SIG-M5 (cell line): ENCODE measurements at regions not wholly inside any gene's neighbourhood (a gene's known extent, or its start where the extent isn't known, plus 50 kb on each side); places are given as distances from the start of the nearest gene placed in this dataset.
"Not testable (repeated sequence)": the region's sequence is repeated elsewhere in the genome, so short reads cannot be mapped to it uniquely, and the experiment has no call there.

Experiments
- DNase-seq: peaks from one replicate; lab custom pipeline; 2025; lab: John Stamatoyannopoulos, UW

GRCh38 chr13:89361909-89362308, 1690.7 kb downstream of the SLITRK5 start:
- DNase-seq, result no peak

- DNase-seq, result no peak
These were observed 1692.0 kb downstream of the SLITRK5 start for GRCh38 chr13:89363144-89363543.

- DNase-seq, result no peak
These were observed 1701.0 kb downstream of the SLITRK5 start for GRCh38 chr13:89372193-89372592.

DNA sequence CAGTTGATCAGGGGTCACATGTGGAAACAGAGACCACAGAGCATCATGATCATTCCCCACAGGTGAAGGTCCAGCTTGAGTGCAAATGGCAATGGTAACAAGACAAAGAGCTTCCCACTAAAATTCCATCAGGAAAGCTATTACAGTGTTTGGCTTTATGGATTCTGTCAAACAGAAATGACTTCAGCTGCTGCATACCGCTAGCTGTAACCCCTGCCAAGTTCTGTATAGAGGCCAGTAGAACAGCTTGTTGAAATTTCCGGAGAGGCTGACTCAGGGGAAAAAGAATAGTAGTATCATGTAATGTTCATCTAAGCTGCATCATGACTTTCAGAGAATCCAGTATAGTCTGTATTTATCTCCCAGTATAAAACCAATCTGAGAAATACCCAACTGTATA, 1704.7 kb downstream of the SLITRK5 start:
- no peak for DNase-seq

- no peak for DNase-seq
These were observed 1708.9 kb downstream of the SLITRK5 start for GRCh38 chr13:89380101-89380500.

- no peak for DNase-seq
These were observed 1711.8 kb downstream of the SLITRK5 start for GRCh38 chr13:89382981-89383380.

- DNase-seq, result no peak
These were observed 1712.7 kb downstream of the SLITRK5 start for GRCh38 chr13:89383891-89384290.

- DNase-seq, result no peak
These were observed 1722.7 kb downstream of the SLITRK5 start for GRCh38 chr13:89393758-89394304.

DNA sequence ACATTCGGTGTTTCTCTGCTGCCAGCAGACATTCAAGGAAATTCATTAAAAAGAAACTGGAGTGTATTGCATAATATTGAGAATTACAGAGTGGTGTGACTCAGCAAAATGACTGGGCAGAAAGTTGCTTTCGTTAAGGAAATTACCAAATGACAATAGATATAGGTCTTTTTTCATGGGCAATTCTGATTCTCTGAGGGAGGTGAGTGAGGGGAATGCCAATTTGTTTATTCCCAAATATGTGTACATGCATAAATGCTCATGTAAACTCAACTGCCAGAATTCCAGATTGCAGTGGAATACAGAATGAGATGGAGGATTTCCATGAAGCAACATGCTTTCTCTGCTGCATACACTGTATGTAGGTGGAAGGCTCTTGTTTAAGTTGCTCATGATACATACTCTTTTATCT, 1730.1 kb downstream of the SLITRK5 start:
- no peak for DNase-seq

GRCh38 chr13:89402211-89402610, 1731.0 kb downstream of the SLITRK5 start:
- no peak for DNase-seq

- not testable (repeated sequence) for DNase-seq
These were observed 1734.9 kb downstream of the SLITRK5 start for GRCh38 chr13:89406096-89406495.

DNA sequence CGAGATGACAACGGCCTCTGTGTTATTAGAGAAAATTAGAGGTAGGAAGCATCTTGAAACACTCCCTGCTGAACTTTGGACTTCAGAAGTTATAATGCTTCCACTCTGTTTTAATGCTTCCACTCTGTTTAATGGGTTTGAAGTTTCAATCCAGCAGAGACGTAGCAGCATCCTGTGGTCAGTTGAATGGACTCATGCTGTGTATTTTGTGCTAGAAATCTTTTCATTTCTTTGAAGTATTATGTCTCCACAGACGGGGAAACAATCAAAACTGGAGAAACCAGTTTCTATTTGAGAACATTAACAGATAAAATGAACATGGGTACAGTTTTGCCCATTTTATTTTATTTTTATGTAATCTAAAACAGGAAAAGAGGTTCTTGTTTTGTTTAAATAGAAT, 1736.2 kb downstream of the SLITRK5 start:
- no peak for DNase-seq

DNA sequence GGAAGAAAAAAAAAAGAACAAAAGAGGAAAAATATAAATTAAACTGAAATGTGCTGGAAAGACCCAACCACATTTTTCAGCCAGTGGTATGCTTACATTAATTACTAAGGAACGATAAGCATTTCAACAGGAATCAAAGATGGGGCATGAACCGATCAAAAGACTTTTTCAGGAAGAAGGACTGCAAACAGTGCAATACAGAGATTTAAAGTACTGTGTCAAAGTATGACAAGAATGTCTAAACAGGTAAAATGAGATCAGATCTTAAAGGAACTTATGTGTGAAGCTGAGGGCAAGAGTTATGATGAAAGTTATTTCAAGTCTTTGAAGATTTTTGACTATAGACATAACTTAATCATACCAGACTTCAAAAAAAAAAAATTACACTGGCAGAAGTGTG, 1761.8 kb downstream of the SLITRK5 start:
- no peak for DNase-seq

DNA sequence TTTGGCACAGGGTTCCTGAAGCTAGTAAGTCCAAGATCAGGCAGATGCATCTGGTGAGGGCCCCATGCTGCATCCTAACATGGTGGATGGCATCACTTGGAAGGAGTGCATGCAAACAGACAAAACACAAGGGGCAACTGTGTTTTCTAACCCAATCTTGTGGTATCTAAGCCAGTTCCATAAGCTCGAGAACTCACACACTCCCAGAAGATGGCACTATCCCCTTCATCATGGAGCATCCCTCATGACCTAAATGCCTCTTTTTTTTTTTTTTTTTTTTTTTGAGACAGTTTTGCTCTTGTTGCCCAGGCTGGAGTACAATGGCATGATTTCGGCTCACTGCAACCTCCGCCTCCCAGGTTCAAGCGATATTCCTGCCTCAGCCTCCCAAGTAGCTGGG, 1763.5 kb downstream of the SLITRK5 start:
- DNase-seq, result not testable (repeated sequence)

DNA sequence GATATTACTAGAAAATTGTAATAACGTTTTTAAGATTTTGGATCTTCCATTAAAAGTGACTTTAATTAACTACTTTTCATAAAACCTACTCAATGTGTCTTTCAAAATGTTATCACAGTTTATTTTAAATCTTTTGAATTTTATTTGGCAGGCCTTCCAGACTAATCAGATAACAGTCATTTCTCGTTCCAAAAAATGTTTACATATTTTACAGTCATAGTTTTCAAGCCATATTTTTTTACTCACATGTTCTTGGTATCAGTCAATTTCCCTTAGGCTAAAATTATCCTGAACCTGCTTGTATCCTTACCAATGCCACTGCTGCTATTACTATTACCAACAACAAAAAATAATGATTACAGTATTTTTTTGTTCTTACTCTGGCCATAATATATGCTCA, 1783.5 kb downstream of the SLITRK5 start:
- no peak for DNase-seq

DNA sequence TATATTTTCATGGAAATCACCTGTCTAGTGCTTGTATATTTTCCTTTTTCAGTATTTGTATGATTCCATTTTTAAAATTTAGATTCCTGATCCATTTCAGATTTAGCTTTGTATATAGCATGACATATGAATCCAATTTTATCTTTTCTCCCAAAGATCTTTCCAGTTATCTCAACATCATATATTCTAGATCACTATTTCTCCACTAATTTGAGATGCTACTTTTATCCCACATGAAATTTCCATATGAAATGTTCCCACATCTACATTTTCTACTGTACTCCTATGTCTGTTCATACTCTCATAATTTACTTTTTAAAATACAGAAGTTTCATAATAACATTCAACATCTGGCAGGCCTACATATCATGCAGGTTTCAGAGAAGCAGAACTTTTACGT, 1784.1 kb downstream of the SLITRK5 start:
- no peak for DNase-seq

DNA sequence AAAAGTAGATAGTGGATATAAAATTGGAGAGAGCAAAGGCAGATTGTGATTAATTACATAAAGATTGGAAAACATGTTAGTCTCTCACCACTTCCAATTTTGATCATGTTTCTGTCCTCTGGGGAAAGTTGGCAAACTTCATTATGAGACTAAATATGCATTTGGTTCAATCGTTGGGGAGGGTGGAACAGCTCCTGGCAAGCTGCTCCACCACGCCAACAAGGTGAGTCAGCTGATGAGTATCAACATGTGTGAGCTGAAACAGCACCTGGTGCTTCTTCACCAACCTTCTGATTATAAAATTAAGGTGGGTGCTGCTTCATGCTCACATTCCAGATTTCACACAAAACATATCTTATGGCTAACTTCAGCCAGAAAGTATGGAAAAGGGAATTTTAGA, 1784.6 kb downstream of the SLITRK5 start:
- no peak for DNase-seq

DNA sequence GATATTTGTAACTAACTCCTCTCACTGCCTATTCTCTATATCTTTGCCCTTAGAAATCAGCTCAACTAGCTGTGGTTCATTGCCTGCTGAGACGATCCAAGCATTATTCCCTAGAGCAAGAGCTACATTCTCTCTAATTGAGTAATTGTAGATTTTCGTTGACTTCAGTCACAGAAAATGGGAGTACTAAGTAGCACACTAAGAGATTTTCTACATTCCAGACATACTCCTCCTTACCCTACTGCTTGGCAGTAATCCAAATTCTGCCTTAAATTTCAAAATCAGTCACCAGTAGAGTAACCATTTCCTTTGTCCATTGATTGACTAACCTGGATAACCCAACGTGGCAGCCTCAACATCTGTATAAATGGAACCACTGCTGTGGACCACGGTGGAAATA, 1786.8 kb downstream of the SLITRK5 start:
- DNase-seq, result no peak

- DNase-seq, result no peak
These were observed 1787.3 kb downstream of the SLITRK5 start for GRCh38 chr13:89458456-89458855.

DNA sequence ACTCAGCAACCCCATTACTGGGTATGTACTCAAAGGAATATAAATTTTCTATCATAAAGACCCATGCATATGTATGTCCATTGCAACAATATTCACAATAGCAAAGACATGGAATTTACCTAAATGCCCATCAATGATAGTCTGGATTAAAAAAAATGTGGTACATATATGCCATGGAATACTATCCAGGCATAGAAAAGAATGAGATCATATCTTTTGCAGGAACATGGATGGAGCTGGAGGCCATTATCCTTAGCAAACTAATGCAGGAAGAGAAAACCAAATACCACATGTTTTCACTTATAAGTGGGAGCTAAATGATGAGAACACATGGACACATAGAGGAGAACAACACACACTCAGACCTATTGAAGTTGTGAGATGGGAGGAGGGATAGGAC, 1789.7 kb downstream of the SLITRK5 start:
- DNase-seq, result not testable (repeated sequence)

- DNase-seq, result no peak
These were observed 1794.2 kb downstream of the SLITRK5 start for GRCh38 chr13:89465366-89465765.

DNA sequence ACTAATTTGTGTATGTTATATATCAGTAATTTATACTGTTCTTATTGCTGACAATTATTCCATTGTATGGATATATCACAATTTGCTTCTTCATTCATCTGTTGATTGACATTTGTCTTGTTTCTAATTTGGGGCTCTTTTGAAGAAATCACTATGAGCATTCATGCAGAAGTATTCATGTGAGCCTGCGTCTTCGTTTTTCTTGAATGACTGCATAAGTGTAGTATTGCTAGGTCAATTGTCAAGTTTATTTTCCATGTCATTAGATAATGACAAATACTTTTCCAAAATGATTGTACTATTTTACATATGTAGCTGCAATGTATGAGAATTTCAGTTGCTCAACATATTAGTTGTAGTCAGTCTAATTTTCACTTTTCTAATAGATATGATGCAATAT, 1796.9 kb downstream of the SLITRK5 start:
- no peak for DNase-seq

- DNase-seq, result no peak
These were observed 1799.7 kb downstream of the SLITRK5 start for GRCh38 chr13:89470901-89471300.

DNA sequence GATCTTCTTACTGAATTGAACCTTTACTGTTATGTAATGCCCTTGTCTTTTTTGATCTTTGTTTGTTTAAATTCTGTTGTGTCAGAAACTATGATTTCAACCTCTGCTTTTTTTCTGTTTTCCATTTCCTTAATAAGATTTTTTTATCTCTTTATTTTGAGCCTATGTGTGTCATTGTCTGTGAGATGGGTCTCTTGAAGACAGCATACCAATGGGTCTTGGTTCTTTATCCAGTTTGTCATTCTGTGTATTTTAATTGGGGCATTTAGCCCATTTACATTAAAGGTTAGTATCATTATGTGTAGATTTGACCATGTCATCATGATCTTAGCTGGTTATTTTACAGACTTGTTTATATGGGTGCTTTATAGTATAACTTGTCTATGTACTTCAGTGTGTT, 1803.3 kb downstream of the SLITRK5 start:
- no peak for DNase-seq

DNA sequence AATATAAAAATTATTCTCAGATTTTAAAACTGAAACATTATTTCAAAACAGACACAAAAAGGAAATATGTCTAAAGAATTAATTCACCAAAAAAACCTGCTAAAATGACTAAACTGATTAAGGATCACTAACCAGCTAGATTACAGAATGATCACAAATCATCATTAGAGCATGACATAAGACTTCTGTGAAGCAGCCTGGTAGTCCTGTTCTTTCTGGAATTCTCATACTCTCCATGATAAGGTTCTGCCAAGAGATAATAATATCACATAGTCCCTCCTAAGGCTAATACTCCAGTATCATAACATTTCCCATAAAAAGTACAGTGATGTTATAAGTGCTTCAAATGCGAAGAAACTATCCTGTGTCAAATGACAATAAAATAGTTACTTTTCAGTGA, 1814.9 kb downstream of the SLITRK5 start:
- DNase-seq, result no peak
